ENCODE measurements at regions not wholly inside any gene's neighbourhood (a gene's known extent, or its start where the extent isn't known, plus 50 kb on each side); places are given as distances from the start of the nearest gene placed in this dataset.
"Not testable (repeated sequence)": the region's sequence is repeated elsewhere in the genome, so short reads cannot be mapped to it uniquely, and the experiment has no call there.

DNA sequence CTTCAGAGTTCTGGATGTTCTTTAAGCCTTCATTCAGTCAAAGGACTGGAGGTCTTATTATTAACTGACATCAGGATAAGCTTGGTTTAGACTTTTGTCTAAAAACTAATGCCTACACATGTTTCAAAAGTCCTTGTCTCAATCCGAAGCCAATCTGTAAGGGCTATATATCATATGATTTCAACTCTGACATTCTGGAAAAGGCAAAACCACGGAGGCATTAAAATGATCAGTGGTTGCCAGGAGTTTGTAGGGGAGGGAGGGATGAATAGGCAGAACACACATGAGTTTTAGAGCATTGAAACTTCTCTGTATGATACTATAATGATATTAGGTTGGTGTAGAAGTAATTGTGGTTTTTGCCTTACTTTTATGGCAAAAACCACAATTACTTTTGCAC lies 1285.8 kb upstream of the CITED2 start:
- TF ChIP-seq CTCF (IDR thresholded peaks at IDR 0.05) (no peak), POLR2A (IDR thresholded peaks at IDR 0.05) (no peak)
- 53% methylated on average over 2 of the region's 2 CpGs; no CpG with 5 or more reads in 1 of the 2 donors for WGBS, 2 donors (ENCODE audit: low coverage in 1 of 2)
- Histone ChIP-seq H3K4me1 (no peaks in the 10 kb centered on the region), H3K9me3 (no peaks in the 10 kb centered on the region), H3K27ac (no peak overlapping the region), H3K36me3 (no peaks in the 10 kb centered on the region), H3K4me3 (no peak overlapping the region), H3K27me3 (no peaks in the 10 kb centered on the region)
- no peak for ATAC-seq

- Histone ChIP-seq H3K27me3 (no peaks in the 10 kb centered on the region), H3K4me1 (no peaks in the 10 kb centered on the region), H3K27ac (no peak overlapping the region), H3K4me3 (no peak overlapping the region), H3K36me3 (no peaks in the 10 kb centered on the region), H3K9me3 (no peaks in the 10 kb centered on the region)
- no peak for ATAC-seq
- TF ChIP-seq POLR2A (IDR thresholded peaks at IDR 0.05) (no peak), POLR2AphosphoS5 (IDR thresholded peaks at IDR 0.05) (no peak), CTCF (IDR thresholded peaks at IDR 0.05) (no peak), EP300 (IDR thresholded peaks at IDR 0.05) (no peak)
Measured at GRCh38 chr6:140653972-140654371, 1279.5 kb upstream of the CITED2 start.

GRCh38 chr6:140653506-140653905 lies 1279.1 kb upstream of the CITED2 start:
- Histone ChIP-seq H3K36me3 (no peaks in the 10 kb centered on the region), H3K4me3 (no peak overlapping the region), H3K27ac (no peak overlapping the region), H3K4me1 (no peaks in the 10 kb centered on the region), H3K9me3 (no peaks in the 10 kb centered on the region), H3K27me3 (no peaks in the 10 kb centered on the region)
- no peak for TF ChIP-seq POLR2A (IDR thresholded peaks at IDR 0.05)
- TF ChIP-seq POLR2AphosphoS5 (IDR thresholded peaks at IDR 0.05), result no peak
- no peak for TF ChIP-seq CTCF (IDR thresholded peaks at IDR 0.05)
- TF ChIP-seq EP300 (IDR thresholded peaks at IDR 0.05), result no peak
- ATAC-seq, result no peak

GRCh38 chr6:140649502-140649901 lies 1275.1 kb upstream of the CITED2 start:
- H3K4me1 ChIP-seq, H3K27ac ChIP-seq, H3K36me3 ChIP-seq, H3K27me3 ChIP-seq, ATAC-seq, H3K4me3 ChIP-seq: not testable (repeated sequence)
- peaks cover 0 to 19% (median 0%) of the 10 kb centered on the region in 3 donors for H3K9me3 ChIP-seq
- WGBS, 2 donors (ENCODE audit: low coverage in 1 of 2), result 83 to 86% methylated on average over 1 of the region's 3 CpGs

DNA sequence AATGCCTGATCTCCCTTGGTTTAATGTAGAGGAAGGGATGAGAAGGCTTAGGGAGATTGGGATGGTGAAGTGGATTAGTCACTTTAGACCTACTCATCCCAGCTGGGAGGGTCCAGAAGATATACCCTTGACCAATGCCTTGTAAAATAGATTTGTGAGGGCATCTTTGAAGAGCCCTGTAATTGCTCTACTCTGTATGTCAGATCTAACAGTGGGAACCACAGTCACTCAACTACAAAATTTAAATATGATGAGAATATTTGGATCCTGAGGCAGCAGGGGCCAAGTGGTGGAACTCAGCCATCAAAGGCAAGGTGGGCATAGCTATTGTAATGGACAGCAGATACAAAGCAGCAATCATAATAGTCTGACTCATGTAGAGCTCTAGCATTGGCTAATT lies 1272.9 kb upstream of the CITED2 start:
- not testable (repeated sequence) for H3K27ac ChIP-seq, ATAC-seq, H3K4me1 ChIP-seq, H3K27me3 ChIP-seq, H3K36me3 ChIP-seq, H3K4me3 ChIP-seq
- peaks cover 0 to 19% (median 0%) of the 10 kb centered on the region in 3 donors for H3K9me3 ChIP-seq

DNA sequence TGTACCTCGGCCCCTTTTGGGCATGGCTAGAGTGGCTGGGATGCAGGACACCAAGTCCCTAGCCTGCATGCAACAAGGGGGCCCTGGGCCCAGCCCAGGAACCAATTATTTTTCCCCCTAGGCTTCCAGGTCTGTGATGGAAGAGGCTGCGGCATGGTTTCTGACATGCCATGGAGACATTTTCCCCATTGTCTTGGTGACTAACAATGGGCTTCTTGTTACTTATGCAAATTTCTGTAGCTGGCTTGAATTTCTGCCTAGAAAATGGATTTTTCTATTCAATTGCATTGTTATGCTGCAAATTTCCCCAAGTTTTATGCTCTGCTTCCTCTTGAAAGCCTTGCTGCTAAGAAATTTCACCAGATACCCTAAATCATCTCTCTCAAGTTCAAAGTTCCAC lies 1269.6 kb upstream of the CITED2 start:
- H3K27ac ChIP-seq, result no peak overlapping the region
- no peaks in the 10 kb centered on the region for H3K36me3 ChIP-seq
- WGBS, 2 donors (ENCODE audit: low coverage in 1 of 2), result 100% methylated on average over 1 of the region's 2 CpGs; no CpG with 5 or more reads in 1 of the 2 donors
- no peaks in the 10 kb centered on the region for H3K27me3 ChIP-seq
- peaks cover 0 to 19% (median 0%) of the 10 kb centered on the region in 3 donors for H3K9me3 ChIP-seq
- no peaks in the 10 kb centered on the region for H3K4me1 ChIP-seq
- ATAC-seq, result no peak
- TF ChIP-seq POLR2A (IDR thresholded peaks at IDR 0.05), result no peak
- TF ChIP-seq CTCF (IDR thresholded peaks at IDR 0.05), result no peak
- TF ChIP-seq POLR2AphosphoS5 (IDR thresholded peaks at IDR 0.05), result no peak
- no peak for TF ChIP-seq EP300 (IDR thresholded peaks at IDR 0.05)
- H3K4me3 ChIP-seq, result no peak overlapping the region
